PC-9 (cell line): ENCODE measurements at regions not wholly inside any gene's neighbourhood (a gene's known extent, or its start where the extent isn't known, plus 50 kb on each side); places are given as distances from the start of the nearest gene placed in this dataset.

Experiments used
- CTCF ChIP-seq: fragments of 200-600 bp; sonication (generic); conservative IDR thresholded peaks from 2 replicates; pipeline ENCODE4 v1.6.1; 2017; ENCODE audit warnings: mixed run types, antibody characterized with exemption, mild to moderate bottlenecking, moderate library complexity
- EZH2 ChIP-seq: fragments of 200-600 bp; sonication (generic); IDR thresholded peaks from 2 replicates; pipeline ENCODE4 v1.8.0; 2017; ENCODE audit warnings: antibody characterized with exemption, low read depth

- TF ChIP-seq CTCF (no peak), EZH2 (no peak)
Observed at GRCh38 chr18:14971461-14972185, 223.7 kb downstream of the ANKRD30B start.
